Neural progenitor cell (in vitro differentiated cells): ENCODE measurements at regions not wholly inside any gene's neighbourhood (a gene's known extent, or its start where the extent isn't known, plus 50 kb on each side); places are given as distances from the start of the nearest gene placed in this dataset.

Experiments used
- CTCF ChIP-seq: fragments of 200-600 bp; sonication (generic); IDR thresholded peaks from 2 replicates; pipeline ENCODE4 v1.5.1; 2017; ENCODE audit warnings: antibody characterized with exemption, mild to moderate bottlenecking
- EZH2 ChIP-seq: fragments of 200-600 bp; sonication (generic); IDR thresholded peaks from 2 replicates; pipeline ENCODE4 v1.6.1; 2017; ENCODE audit warnings: antibody characterized with exemption, mild to moderate bottlenecking, moderate library complexity
- EZH2phosphoT487 ChIP-seq: fragments of 200-600 bp; sonication (generic); IDR thresholded peaks from 2 replicates; pipeline ENCODE4 v1.6.1; 2017; ENCODE audit warnings: antibody characterized with exemption

- TF ChIP-seq CTCF (no peak), EZH2 (no peak), EZH2phosphoT487 (no peak)
Observed at GRCh38 chr3:59185591-59186369, 136.0 kb upstream of the CFAP20DC start.
